ENCODE measurements at regions not wholly inside any gene's neighbourhood (a gene's known extent, or its start where the extent isn't known, plus 50 kb on each side); places are given as distances from the start of the nearest gene placed in this dataset.

- Histone ChIP-seq H3K27ac (ENCODE audit: extremely low read length, insufficient read depth, low read length) (no peak overlapping the region), H3K79me2 (ENCODE audit: insufficient read depth, low read length) (no peaks in the 10 kb centered on the region), H2AFZ (ENCODE audit: low read length) (no peak overlapping the region), H3K9ac (ENCODE audit: insufficient read depth, low read depth, low read length) (no peak overlapping the region), H3K4me3 (replicated peaks in 1 of 3; ENCODE audit: insufficient read depth in 1 of 3, low read depth in 2 of 3, low read length in 3 of 3) (no peak overlapping the region), H3K36me3 (replicated peaks in 1 of 2; ENCODE audit: control insufficient read depth in 1 of 2, insufficient read depth in 2 of 2, low read length in 2 of 2) (no peaks in the 10 kb centered on the region), H3K4me1 (ENCODE audit: insufficient read depth, low read length) (no peaks in the 10 kb centered on the region), H3K4me2 (ENCODE audit: low read depth, low read length) (no peak overlapping the region), H3K27me3 (ENCODE audit: control insufficient read depth in 1 of 2, insufficient read depth in 2 of 2, low read length in 2 of 2) (no peaks in the 10 kb centered on the region), H3K9me3 (ENCODE audit: low read length) (no peaks in the 10 kb centered on the region), H4K20me1 (ENCODE audit: insufficient read depth, low read length) (no peaks in the 10 kb centered on the region)
- no peak for DNase-seq (ENCODE audit: low spot score)
- BruUV-seq (replicated peaks), result no TSS peak
- WGBS (ENCODE audit: low lambda C conversion rate), result 98% methylated on average over 16 of the region's 17 CpGs
- POLR2A ChIA-PET, result no interaction called here
- in situ Hi-C loops (cut with HindIII; ENCODE audit: extremely low pct_ligation_motif_present, low pct_unique_long_range_greater_than_20kb) (no loop called here), intact Hi-C loops (cut with micrococcal nuclease; ENCODE audit: unreplicated experiment) (no loop called here)
- ATAC-seq, result no peak
- TF ChIP-seq ZNF776 (CRISPR knock-in tag; IDR thresholded peaks at IDR 0.05) (no peak), ZNF234 (CRISPR knock-in tag; conservative IDR thresholded peaks at IDR 0.05) (no peak), ZNF646 (CRISPR knock-in tag; IDR thresholded peaks at IDR 0.05) (no peak), TERF1 (CRISPR knock-in tag; IDR thresholded peaks at IDR 0.05) (no peak)
- FAIRE-seq, result no peak
- CTCF ChIA-PET (ENCODE audit: low intra/inter-chr PET ratio, low total read pairs), result no interaction called here
These were observed 65.1 kb upstream of the KTN1 start for GRCh38 chr14:55514819-55515490.
